ENCODE measurements at regions not wholly inside any gene's neighbourhood (a gene's known extent, or its start where the extent isn't known, plus 50 kb on each side); places are given as distances from the start of the nearest gene placed in this dataset.

DNA sequence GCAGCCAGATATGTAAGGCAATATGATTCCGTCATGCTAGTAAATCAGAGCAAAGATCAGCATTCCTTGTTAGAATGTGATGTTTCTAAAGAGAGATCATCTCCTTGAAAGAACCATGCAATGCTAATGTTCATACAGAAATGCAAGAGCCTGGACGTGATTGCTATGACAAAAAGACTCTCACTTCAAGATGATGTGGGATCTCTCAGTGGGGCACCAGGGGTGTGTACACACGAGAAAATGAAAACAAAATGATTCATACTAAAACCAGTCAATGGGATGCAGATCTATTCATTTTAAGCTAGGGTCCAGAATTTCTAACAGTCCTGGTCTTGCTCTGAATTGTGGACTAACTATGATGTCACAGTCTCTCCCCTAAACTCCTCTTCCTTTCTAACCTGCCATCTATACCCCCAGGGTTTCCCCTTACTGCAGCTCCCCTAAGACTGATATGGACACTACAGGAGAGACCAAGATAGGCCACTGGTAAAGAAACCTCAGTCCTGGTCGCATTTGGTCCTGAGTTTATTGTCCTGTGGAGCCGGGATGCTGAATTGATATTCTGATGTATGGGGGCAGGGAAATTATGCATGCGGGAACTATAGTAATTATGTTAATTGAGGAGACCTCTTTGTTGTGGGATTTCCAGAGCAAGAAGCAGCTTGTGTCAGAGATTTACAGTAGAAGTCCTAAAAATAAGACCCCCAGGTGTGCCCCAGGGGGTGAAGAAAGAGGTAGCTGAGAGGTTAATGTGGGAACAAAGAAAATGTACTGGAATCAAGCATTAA, 179.0 kb downstream of the PMP22 start:
- TF ChIP-seq, protein P1, sequence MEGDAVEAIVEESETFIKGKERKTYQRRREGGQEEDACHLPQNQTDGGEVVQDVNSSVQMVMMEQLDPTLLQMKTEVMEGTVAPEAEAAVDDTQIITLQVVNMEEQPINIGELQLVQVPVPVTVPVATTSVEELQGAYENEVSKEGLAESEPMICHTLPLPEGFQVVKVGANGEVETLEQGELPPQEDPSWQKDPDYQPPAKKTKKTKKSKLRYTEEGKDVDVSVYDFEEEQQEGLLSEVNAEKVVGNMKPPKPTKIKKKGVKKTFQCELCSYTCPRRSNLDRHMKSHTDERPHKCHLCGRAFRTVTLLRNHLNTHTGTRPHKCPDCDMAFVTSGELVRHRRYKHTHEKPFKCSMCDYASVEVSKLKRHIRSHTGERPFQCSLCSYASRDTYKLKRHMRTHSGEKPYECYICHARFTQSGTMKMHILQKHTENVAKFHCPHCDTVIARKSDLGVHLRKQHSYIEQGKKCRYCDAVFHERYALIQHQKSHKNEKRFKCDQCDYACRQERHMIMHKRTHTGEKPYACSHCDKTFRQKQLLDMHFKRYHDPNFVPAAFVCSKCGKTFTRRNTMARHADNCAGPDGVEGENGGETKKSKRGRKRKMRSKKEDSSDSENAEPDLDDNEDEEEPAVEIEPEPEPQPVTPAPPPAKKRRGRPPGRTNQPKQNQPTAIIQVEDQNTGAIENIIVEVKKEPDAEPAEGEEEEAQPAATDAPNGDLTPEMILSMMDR (IDR thresholded peaks at IDR 0.05; ENCODE audit: low read depth, low read length, missing control alignments) = no peak
- H3K27ac ChIP-seq = no peak overlapping the region
- H3K4me3 ChIP-seq (ENCODE audit: low read depth, low read length) = no peak overlapping the region
- no peaks in the 10 kb centered on the region for H3K27me3 ChIP-seq (replicated peaks)
- in situ Hi-C loops (cut with HindIII; ENCODE audit: low pct_ligation_motif_present, low sequenced_read_pairs) = no loop called here
- no peak for DNase-seq
- H3K36me3 ChIP-seq (replicated peaks) = no peaks in the 10 kb centered on the region

DNA sequence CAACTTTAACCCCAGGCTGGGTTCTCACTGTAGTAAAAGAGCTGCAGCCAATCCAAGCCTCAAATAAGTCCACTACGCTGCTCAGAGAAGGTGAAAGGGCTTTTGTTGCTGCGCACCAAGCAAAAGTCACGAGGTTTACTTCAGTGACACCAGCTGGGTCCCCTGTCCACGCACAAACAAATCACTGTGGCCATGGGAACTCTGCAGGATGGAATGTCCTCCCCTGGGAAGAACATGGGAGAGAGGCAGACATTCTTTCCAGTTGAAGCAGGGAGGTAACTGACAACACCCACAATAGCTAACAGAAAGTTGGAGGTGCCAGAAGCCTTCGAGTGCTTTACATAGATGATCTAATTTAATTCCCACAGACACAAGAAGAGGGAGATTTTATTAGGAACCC, 181.9 kb downstream of the PMP22 start:
- TF ChIP-seq, protein P1 (IDR thresholded peaks at IDR 0.05; ENCODE audit: low read depth, low read length, missing control alignments) = no peak
- DNase-seq = no peak
- Histone ChIP-seq H3K36me3 (replicated peaks) (no peaks in the 10 kb centered on the region), H3K27ac (no peak overlapping the region), H3K27me3 (replicated peaks) (no peaks in the 10 kb centered on the region), H3K4me3 (ENCODE audit: low read depth, low read length) (no peak overlapping the region)
- in situ Hi-C loops (cut with HindIII; ENCODE audit: low pct_ligation_motif_present, low sequenced_read_pairs) = no loop called here

DNA sequence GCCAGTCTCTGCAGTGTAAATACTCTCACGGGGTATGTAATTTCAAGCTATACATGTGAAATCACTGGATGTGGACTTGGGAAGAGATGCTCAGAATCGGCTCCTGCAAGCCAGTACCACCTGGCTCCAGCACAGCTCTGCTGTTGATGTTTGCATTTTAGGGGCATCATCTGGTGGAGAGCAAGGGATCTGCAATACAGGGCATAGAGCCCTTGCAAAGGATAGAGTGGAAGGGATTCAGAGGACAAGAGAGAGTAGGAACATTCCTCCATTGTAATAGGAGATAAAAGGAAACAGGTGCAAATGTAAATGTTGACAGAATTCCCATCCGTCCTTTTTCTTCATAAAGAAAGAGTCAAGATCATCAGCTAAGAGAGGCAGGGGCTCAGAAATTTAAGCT, 184.1 kb downstream of the PMP22 start:
- H3K36me3 ChIP-seq (replicated peaks) = no peaks in the 10 kb centered on the region
- in situ Hi-C loops (cut with HindIII; ENCODE audit: low pct_ligation_motif_present, low sequenced_read_pairs) = no loop called here
- H3K27me3 ChIP-seq (replicated peaks) = no peaks in the 10 kb centered on the region
- no peak overlapping the region for H3K4me3 ChIP-seq (ENCODE audit: low read depth, low read length)
- TF ChIP-seq, protein P1 (IDR thresholded peaks at IDR 0.05; ENCODE audit: low read depth, low read length, missing control alignments) = no peak
- no peak for DNase-seq
- no peak overlapping the region for H3K27ac ChIP-seq

DNA sequence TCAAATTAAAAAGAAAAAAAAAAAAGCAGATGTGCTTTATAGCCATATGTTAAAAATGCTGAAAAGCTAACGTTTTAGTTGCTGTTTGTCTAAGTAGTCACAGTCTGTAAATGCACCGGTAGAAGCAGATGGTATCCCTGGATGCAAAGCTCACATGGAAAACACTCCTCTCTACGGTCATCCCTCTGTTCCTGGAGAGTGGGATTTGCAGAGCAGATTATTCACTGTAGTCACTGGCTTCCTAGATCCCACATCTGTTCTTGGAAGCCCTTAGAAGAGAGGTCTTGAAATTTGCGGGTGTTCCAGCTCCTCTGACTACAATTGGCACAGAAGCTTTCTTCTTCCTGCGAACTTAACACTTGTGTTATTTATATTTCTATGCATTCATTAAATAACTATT, 186.6 kb downstream of the PMP22 start:
- no peak overlapping the region for H3K4me3 ChIP-seq (ENCODE audit: low read depth, low read length)
- H3K36me3 ChIP-seq (replicated peaks) = no peaks in the 10 kb centered on the region
- in situ Hi-C loops (cut with HindIII; ENCODE audit: low pct_ligation_motif_present, low sequenced_read_pairs) = no loop called here
- no peak for DNase-seq
- TF ChIP-seq, protein P1 (IDR thresholded peaks at IDR 0.05; ENCODE audit: low read depth, low read length, missing control alignments) = no peak
- no peak overlapping the region for H3K27ac ChIP-seq
- H3K27me3 ChIP-seq (replicated peaks) = no peaks in the 10 kb centered on the region

DNA sequence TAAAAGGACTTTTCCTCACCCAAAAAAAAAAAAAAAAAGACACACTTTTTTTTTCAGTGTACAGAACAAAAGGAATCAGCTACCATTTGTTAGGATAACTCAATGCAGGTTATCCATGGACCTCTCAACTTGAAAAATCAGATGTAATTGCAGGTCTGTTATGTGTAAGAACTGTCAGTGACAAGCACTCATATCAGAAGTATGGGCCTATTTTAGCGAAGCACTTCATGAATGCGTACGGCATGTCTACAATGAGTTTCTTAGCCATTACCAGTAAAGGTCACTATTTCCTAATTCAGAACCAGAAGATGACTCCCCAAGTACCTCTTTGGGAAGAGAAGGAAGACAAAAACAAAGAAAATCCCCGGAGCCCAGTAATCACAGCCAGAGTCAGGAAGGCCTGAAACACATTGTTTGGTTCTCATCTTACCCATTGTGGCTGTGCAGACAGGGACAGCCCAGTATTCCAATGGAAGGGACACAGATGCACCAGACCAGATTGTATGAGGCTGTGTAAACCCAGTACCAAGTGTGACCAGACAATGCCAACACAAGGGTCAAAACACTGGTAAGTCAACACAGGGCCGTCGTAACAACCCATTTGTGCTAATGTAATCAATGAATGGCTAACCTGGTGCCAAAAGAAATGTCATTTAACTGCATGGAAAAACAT, 188.0 kb downstream of the PMP22 start:
- Histone ChIP-seq H3K27me3 (replicated peaks) (no peaks in the 10 kb centered on the region), H3K4me3 (ENCODE audit: low read depth, low read length) (no peak overlapping the region), H3K36me3 (replicated peaks) (no peaks in the 10 kb centered on the region), H3K27ac (no peak overlapping the region)
- TF ChIP-seq, protein P1 (IDR thresholded peaks at IDR 0.05; ENCODE audit: low read depth, low read length, missing control alignments) = no peak
- DNase-seq = no peak
- in situ Hi-C loops (cut with HindIII; ENCODE audit: low pct_ligation_motif_present, low sequenced_read_pairs) = no loop called here
